Smooth muscle cell (in vitro differentiated cells): ENCODE measurements at regions not wholly inside any gene's neighbourhood (a gene's known extent, or its start where the extent isn't known, plus 50 kb on each side); places are given as distances from the start of the nearest gene placed in this dataset.

ENCODE experiments used
- DNase-seq: peaks from one replicate; lab custom pipeline; 2025; ENCODE audit not compliant: unreplicated experiment; lab: John Stamatoyannopoulos, UW
- H2AFZ ChIP-seq: fragments of 200-600 bp; sonication (generic); 2 replicates; pipeline ENCODE4 v1.6.0; 2016; ENCODE audit warnings: antibody characterized with exemption, low read depth, mild to moderate bottlenecking
- H3F3A ChIP-seq: fragments of 200-600 bp; sonication (generic); 2 replicates; pipeline ENCODE4 v1.6.0; 2017; ENCODE audit warnings: antibody characterized with exemption, low read depth
- H3K27ac ChIP-seq: fragments of 200-600 bp; sonication (generic); 2 replicates; pipeline ENCODE4 v1.5.1; 2016; ENCODE audit warnings: low read depth, mild to moderate bottlenecking
- H3K27me3 ChIP-seq: fragments of 200-600 bp; sonication (generic); 2 replicates; pipeline ENCODE4 v1.6.1; 2016; ENCODE audit warnings: low read depth, mild to moderate bottlenecking
- H3K36me3 ChIP-seq: fragments of 200-600 bp; sonication (generic); 2 replicates; pipeline ENCODE4 v1.5.1; 2016; ENCODE audit warnings: low read depth
- H3K4me1 ChIP-seq: fragments of 200-600 bp; sonication (generic); 2 replicates; pipeline ENCODE4 v1.5.1; 2016; ENCODE audit warnings: low read depth
- H3K4me2 ChIP-seq: fragments of 200-600 bp; sonication (generic); 2 replicates; pipeline ENCODE4 v1.6.0; 2016; ENCODE audit warnings: mild to moderate bottlenecking
- H3K4me3 ChIP-seq: fragments of 200-600 bp; sonication (generic); 2 replicates; pipeline ENCODE4 v1.5.1; 2016; ENCODE audit warnings: mild to moderate bottlenecking
- H3K79me2 ChIP-seq: fragments of 200-600 bp; sonication (generic); 2 replicates; pipeline ENCODE4 v1.6.0; 2016; ENCODE audit warnings: low read depth, mild to moderate bottlenecking
- H3K9ac ChIP-seq: fragments of 200-600 bp; sonication (generic); 2 replicates; pipeline ENCODE4 v1.6.0; 2016; ENCODE audit warnings: low read depth
- H3K9me3 ChIP-seq: fragments of 200-600 bp; sonication (generic); replicated peaks from 2 replicates; pipeline ENCODE4 v1.5.1; 2016; ENCODE audit warnings: low read depth
- H4K20me1 ChIP-seq: fragments of 200-600 bp; sonication (generic); 2 replicates; pipeline ENCODE4 v1.6.0; 2016; ENCODE audit warnings: low read depth
- CTCF ChIP-seq: fragments of 200-600 bp; sonication (generic); IDR thresholded peaks from 2 replicates; pipeline ENCODE4 v1.5.1; 2017; ENCODE audit warnings: borderline replicate concordance, mild to moderate bottlenecking, antibody characterized with exemption; ENCODE audit not compliant: insufficient read depth, poor library complexity, severe bottlenecking
- WGBS: methylation state at CpG from one replicate; pipeline ENCODE4 v1.1.7; 2016; ENCODE audit warnings: low lambda C conversion rate; 5-methylcytosine and 5-hydroxymethylcytosine counted together

GRCh38 chr16:11460820-11461594 is 115.7 kb downstream of the RMI2 start:
- 77% methylated on average over 18 of the region's 18 CpGs for WGBS

GRCh38 chr16:11461595-11461990 is 116.3 kb downstream of the RMI2 start:
- Histone ChIP-seq H3K4me3 (no peak overlapping the region), H3K27ac (no peak overlapping the region), H2AFZ (no peak overlapping the region), H3K36me3 (no peaks in the 10 kb centered on the region), H3K4me1 (no peaks in the 10 kb centered on the region), H3K9me3 (no peaks in the 10 kb centered on the region), H3F3A (no peaks in the 10 kb centered on the region), H3K79me2 (no peaks in the 10 kb centered on the region), H3K9ac (no peak overlapping the region), H4K20me1 (no peaks in the 10 kb centered on the region), H3K4me2 (no peak overlapping the region), H3K27me3 (no peaks in the 10 kb centered on the region)
- no peak for DNase-seq
- 89% methylated on average over 6 of the region's 6 CpGs for WGBS
- no peak for TF ChIP-seq CTCF

More at GRCh38 chr16:11460820-11461594, 115.7 kb downstream of the RMI2 start:
- Histone ChIP-seq H3K27me3 (no peaks in the 10 kb centered on the region), H3F3A (no peaks in the 10 kb centered on the region), H3K4me1 (no peaks in the 10 kb centered on the region), H3K79me2 (no peaks in the 10 kb centered on the region), H3K9me3 (no peaks in the 10 kb centered on the region), H3K4me2 (no peak overlapping the region), H3K4me3 (no peak overlapping the region), H3K9ac (no peak overlapping the region), H3K27ac (no peak overlapping the region), H3K36me3 (no peaks in the 10 kb centered on the region), H2AFZ (no peak overlapping the region), H4K20me1 (no peaks in the 10 kb centered on the region)
- DNase-seq, result no peak
- TF ChIP-seq CTCF, result no peak

GRCh38 chr16:11462036-11462435 is 116.8 kb downstream of the RMI2 start:
- Histone ChIP-seq H3K9ac (no peak overlapping the region), H3K4me3 (no peak overlapping the region), H3K27me3 (no peaks in the 10 kb centered on the region), H2AFZ (no peak overlapping the region), H3K27ac (no peak overlapping the region), H3K9me3 (no peaks in the 10 kb centered on the region), H3F3A (no peaks in the 10 kb centered on the region), H3K4me1 (no peaks in the 10 kb centered on the region), H4K20me1 (no peaks in the 10 kb centered on the region), H3K79me2 (no peaks in the 10 kb centered on the region), H3K4me2 (no peak overlapping the region), H3K36me3 (no peaks in the 10 kb centered on the region)
- 90% methylated on average over 15 of the region's 15 CpGs for WGBS
- DNase-seq, result no peak
- no peak for TF ChIP-seq CTCF

GRCh38 chr16:11462861-11463260 is 117.6 kb downstream of the RMI2 start:
- Histone ChIP-seq H4K20me1 (no peaks in the 10 kb centered on the region), H3F3A (no peaks in the 10 kb centered on the region), H2AFZ (no peak overlapping the region), H3K79me2 (no peaks in the 10 kb centered on the region), H3K4me2 (no peak overlapping the region), H3K9ac (no peak overlapping the region), H3K36me3 (no peaks in the 10 kb centered on the region), H3K4me1 (no peaks in the 10 kb centered on the region), H3K27me3 (no peaks in the 10 kb centered on the region), H3K27ac (no peak overlapping the region), H3K9me3 (no peaks in the 10 kb centered on the region), H3K4me3 (no peak overlapping the region)
- DNase-seq, result no peak
- WGBS, result 98% methylated on average over 15 of the region's 15 CpGs
- TF ChIP-seq CTCF, result no peak
